Endodermal cell (in vitro differentiated cells): ENCODE measurements at regions not wholly inside any gene's neighbourhood (a gene's known extent, or its start where the extent isn't known, plus 50 kb on each side); places are given as distances from the start of the nearest gene placed in this dataset.

Experiments
- DNase-seq: peaks from one replicate; pipeline ENCODE4 v3.0.0-alpha.2; 2017
- H3K27ac ChIP-seq: 2 replicates; pipeline ENCODE4 v1.5.1; 2013; ENCODE audit warnings: mild to moderate bottlenecking, low read depth, low read length, moderate library complexity
- H3K27me3 ChIP-seq: 2 replicates; pipeline ENCODE4 v1.6.1; 2013; ENCODE audit warnings: mild to moderate bottlenecking, low read length, moderate library complexity; ENCODE audit not compliant: insufficient read depth, control insufficient read depth, poor library complexity, severe bottlenecking
- H3K36me3 ChIP-seq: 2 replicates; pipeline ENCODE4 v1.7.0; 2013; ENCODE audit warnings: mild to moderate bottlenecking, low read length, moderate library complexity; ENCODE audit not compliant: control insufficient read depth, insufficient read depth
- H3K4me1 ChIP-seq: one replicate; pipeline ENCODE4 v1.7.0; 2013; ENCODE audit warnings: low read length; ENCODE audit not compliant: control insufficient read depth, insufficient read depth
- H3K4me3 ChIP-seq: 2 replicates; pipeline ENCODE4 v1.5.1; 2013; ENCODE audit warnings: mild to moderate bottlenecking, low read length, moderate library complexity
- H3K9ac ChIP-seq: 2 replicates; pipeline ENCODE4 v1.6.1; 2013; ENCODE audit warnings: mild to moderate bottlenecking, low read length, moderate library complexity; ENCODE audit not compliant: poor library complexity, severe bottlenecking; ENCODE audit errors: extremely low read depth
- H3K9me3 ChIP-seq: 2 replicates; pipeline ENCODE4 v1.6.1; 2013; ENCODE audit warnings: mild to moderate bottlenecking, low read length, moderate library complexity; ENCODE audit not compliant: control insufficient read depth
- H3K27ac Mint-ChIP-seq: 2 replicates; pipeline ENCODE4 v1.8.0; 2020; ENCODE audit warnings: mixed read lengths
- H3K27me3 Mint-ChIP-seq: 2 replicates; pipeline ENCODE4 v1.8.0; 2021; ENCODE audit warnings: mild to moderate bottlenecking, mixed read lengths; ENCODE audit not compliant: insufficient read depth
- H3K36me3 Mint-ChIP-seq: 2 replicates; pipeline ENCODE4 v1.8.0; 2020; ENCODE audit warnings: low read depth, mixed read lengths
- H3K4me1 Mint-ChIP-seq: 2 replicates; pipeline ENCODE4 v1.8.0; 2020; ENCODE audit warnings: mixed read lengths
- H3K4me3 Mint-ChIP-seq: 2 replicates; pipeline ENCODE4 v1.8.0; 2020; ENCODE audit warnings: mild to moderate bottlenecking, moderate library complexity, mixed read lengths
- H3K9me3 Mint-ChIP-seq: 2 replicates; pipeline ENCODE4 v1.8.0; 2020; ENCODE audit warnings: mild to moderate bottlenecking, mixed read lengths
- CTCF ChIP-seq: fragments of 200-600 bp; sonication (generic); conservative IDR thresholded peaks from 2 replicates; pipeline ENCODE4 v1.5.0; 2021; ENCODE audit warnings: antibody characterized with exemption, mild to moderate bottlenecking
- WGBS, 2 experiments: methylation state at CpG; one replicate each; pipeline versions ENCODE4 v1.1.5 to v1.1.7; 2013; ENCODE audit warnings: missing lambda C conversion rate in 2 of 2, mixed read lengths in 1 of 2; ENCODE audit not compliant: insufficient coverage in 1 of 2, insufficient read length in 1 of 2; 5-methylcytosine and 5-hydroxymethylcytosine counted together

GRCh38 chr10:43814663-43815062, 166.0 kb upstream of the ZNF32 start:
- H3K9me3 ChIP-seq, result no peaks in the 10 kb centered on the region
- no CpG with 5 or more reads among the region's 1 CpG for WGBS, 2 experiments
- H3K4me1 ChIP-seq, result no peaks in the 10 kb centered on the region
- no peaks in the 10 kb centered on the region for H3K4me1 Mint-ChIP-seq
- H3K27ac ChIP-seq, result no peak overlapping the region
- no peak overlapping the region for H3K4me3 ChIP-seq
- H3K4me3 Mint-ChIP-seq, result no peak overlapping the region
- H3K36me3 ChIP-seq, result no peaks in the 10 kb centered on the region
- H3K9me3 Mint-ChIP-seq, result no peaks in the 10 kb centered on the region
- no peak for DNase-seq
- no peak for TF ChIP-seq CTCF
- H3K36me3 Mint-ChIP-seq, result no peaks in the 10 kb centered on the region
- no peaks in the 10 kb centered on the region for H3K27me3 Mint-ChIP-seq
- no peaks in the 10 kb centered on the region for H3K27me3 ChIP-seq
- no peak overlapping the region for H3K27ac Mint-ChIP-seq
- H3K9ac ChIP-seq, result no peak overlapping the region

GRCh38 chr10:43811871-43812270, 163.2 kb upstream of the ZNF32 start:
- H3K4me3 ChIP-seq, result no peak overlapping the region
- no peaks in the 10 kb centered on the region for H3K9me3 ChIP-seq
- H3K27ac Mint-ChIP-seq, result no peak overlapping the region
- no peaks in the 10 kb centered on the region for H3K4me1 ChIP-seq
- TF ChIP-seq CTCF, result no peak
- 91% methylated on average over 3 of the region's 3 CpGs; no CpG with 5 or more reads in 1 of the 2 experiments for whole genome bisulfite sequencing, 2 experiments
- no peaks in the 10 kb centered on the region for H3K4me1 Mint-ChIP-seq
- no peaks in the 10 kb centered on the region for H3K27me3 ChIP-seq
- no peak for DNase-seq
- H3K36me3 ChIP-seq, result no peaks in the 10 kb centered on the region
- no peaks in the 10 kb centered on the region for H3K9me3 Mint-ChIP-seq
- H3K4me3 Mint-ChIP-seq, result no peak overlapping the region
- H3K9ac ChIP-seq, result no peak overlapping the region
- H3K27ac ChIP-seq, result no peak overlapping the region
- no peaks in the 10 kb centered on the region for H3K36me3 Mint-ChIP-seq
- H3K27me3 Mint-ChIP-seq, result no peaks in the 10 kb centered on the region

GRCh38 chr10:43809211-43809930, 160.7 kb upstream of the ZNF32 start:
- no peak overlapping the region for H3K4me3 ChIP-seq
- no peaks in the 10 kb centered on the region for H3K36me3 ChIP-seq
- H3K9me3 Mint-ChIP-seq, result no peaks in the 10 kb centered on the region
- no peak overlapping the region for H3K4me3 Mint-ChIP-seq
- DNase-seq, result peak; percentile 16
- no peak for TF ChIP-seq CTCF
- no peaks in the 10 kb centered on the region for H3K36me3 Mint-ChIP-seq
- H3K27ac ChIP-seq, result no peak overlapping the region
- H3K27ac Mint-ChIP-seq, result no peak overlapping the region
- WGBS, 2 experiments, result 91 to 96% methylated on average over 8 of the region's 8 CpGs
- no peaks in the 10 kb centered on the region for H3K4me1 ChIP-seq
- H3K9ac ChIP-seq, result no peak overlapping the region
- no peaks in the 10 kb centered on the region for H3K27me3 Mint-ChIP-seq
- no peaks in the 10 kb centered on the region for H3K9me3 ChIP-seq
- no peaks in the 10 kb centered on the region for H3K4me1 Mint-ChIP-seq
- no peaks in the 10 kb centered on the region for H3K27me3 ChIP-seq
